Neural cell (in vitro differentiated cells): ENCODE measurements at regions not wholly inside any gene's neighbourhood (a gene's known extent, or its start where the extent isn't known, plus 50 kb on each side); places are given as distances from the start of the nearest gene placed in this dataset.

ENCODE experiments used
- H2AFZ ChIP-seq: fragments of 200-600, 300-800 bp; sonication (generic), shearing (Covaris generic); 2 replicates; pipeline ENCODE4 v1.6.0; 2014; ENCODE audit warnings: low read depth, mild to moderate bottlenecking, antibody characterized with exemption, low read length, moderate library complexity
- H3F3A ChIP-seq: fragments of 200-600 bp; shearing (Covaris generic); 2 replicates; pipeline ENCODE4 v1.6.1; 2016; ENCODE audit warnings: mild to moderate bottlenecking, moderate library complexity, mixed read lengths, antibody characterized with exemption, low read length; ENCODE audit not compliant: insufficient read depth, poor library complexity, severe bottlenecking
- H3K27ac ChIP-seq: fragments of 200-600, 300-800 bp; sonication (generic), shearing (Covaris generic); 2 replicates; pipeline ENCODE4 v1.5.1; 2014; ENCODE audit warnings: mild to moderate bottlenecking, low read length, moderate library complexity
- H3K27me3 ChIP-seq: fragments of 300-800, 200-600 bp; sonication (generic), shearing (Covaris generic); 2 replicates; pipeline ENCODE4 v1.6.0; 2014; ENCODE audit warnings: mild to moderate bottlenecking, low read depth, low read length, moderate library complexity; ENCODE audit not compliant: insufficient read depth
- H3K36me3 ChIP-seq: fragments of 300-800, 200-600 bp; sonication (generic), shearing (Covaris generic); 2 replicates; pipeline ENCODE4 v1.5.1; 2014; ENCODE audit warnings: mild to moderate bottlenecking, antibody characterized with exemption, low read length, moderate library complexity; ENCODE audit not compliant: insufficient read depth
- H3K4me2 ChIP-seq: fragments of 300-800, 200-600 bp; sonication (generic), shearing (Covaris generic); 2 replicates; pipeline ENCODE4 v1.6.0; 2014; ENCODE audit warnings: mild to moderate bottlenecking, low read length
- H3K4me3 ChIP-seq: fragments of 300-800, 200-600 bp; sonication (generic), shearing (Covaris generic); 2 replicates; pipeline ENCODE4 v1.5.1; 2014; ENCODE audit warnings: mild to moderate bottlenecking, low read length, moderate library complexity
- H3K79me2 ChIP-seq: fragments of 200-600 bp; shearing (Covaris generic); replicated peaks from 2 replicates; pipeline ENCODE4 v1.6.0; 2014; ENCODE audit warnings: mild to moderate bottlenecking, low read length, moderate library complexity; ENCODE audit not compliant: insufficient read depth
- H3K9ac ChIP-seq: fragments of 300-800, 200-600 bp; sonication (generic), shearing (Covaris generic); 2 replicates; pipeline ENCODE4 v1.6.1; 2016; ENCODE audit warnings: mild to moderate bottlenecking, low read length, mixed read lengths
- H3K9me2 ChIP-seq: fragments of 200-600 bp; shearing (Covaris generic); 2 replicates; pipeline ENCODE4 v1.6.1; 2016; ENCODE audit warnings: mild to moderate bottlenecking, low read length, mixed read lengths; ENCODE audit not compliant: insufficient read depth
- H3K9me3 ChIP-seq: fragments of 200-600, 300-800 bp; sonication (generic), shearing (Covaris generic); 2 replicates; pipeline ENCODE4 v1.6.1; 2016; ENCODE audit warnings: mild to moderate bottlenecking, mixed run types, low read length, moderate library complexity, mixed read lengths
- H4K20me1 ChIP-seq: fragments of 200-600 bp; shearing (Covaris generic); 2 replicates; pipeline ENCODE4 v1.6.1; 2016; ENCODE audit warnings: mild to moderate bottlenecking, mixed run types; ENCODE audit not compliant: insufficient read depth
- EP300 ChIP-seq: fragments of 450-650 bp; conservative IDR thresholded peaks from 2 replicates; pipeline ENCODE4 v1.6.1; 2014; ENCODE audit warnings: antibody characterized with exemption, mild to moderate bottlenecking, moderate library complexity; ENCODE audit not compliant: poor library complexity, severe bottlenecking
- EZH2 ChIP-seq: fragments of 200-600, 300-800 bp; shearing (Covaris generic), sonication (generic); IDR thresholded peaks from 2 replicates; pipeline ENCODE4 v1.6.1; 2014; ENCODE audit warnings: antibody characterized with exemption, low read length, borderline replicate concordance, mild to moderate bottlenecking; ENCODE audit not compliant: insufficient read depth, poor library complexity, severe bottlenecking
- MXI1 ChIP-seq: fragments of 450-650 bp; conservative IDR thresholded peaks from 2 replicates; pipeline ENCODE4 v1.6.1; 2014; ENCODE audit warnings: antibody characterized with exemption, mild to moderate bottlenecking; ENCODE audit not compliant: poor library complexity, severe bottlenecking
- POLR2AphosphoS5 ChIP-seq: IDR thresholded peaks from 2 replicates; pipeline ENCODE4 v1.6.1; 2012
- RAD21 ChIP-seq: fragments of 450-650 bp; conservative IDR thresholded peaks from 2 replicates; pipeline ENCODE4 v1.6.1; 2014; ENCODE audit warnings: antibody characterized with exemption, mild to moderate bottlenecking, moderate library complexity
- REST ChIP-seq: IDR thresholded peaks from 2 replicates; pipeline ENCODE4 v1.6.1; 2012; ENCODE audit warnings: borderline replicate concordance
- SMC3 ChIP-seq: fragments of 450-650 bp; conservative IDR thresholded peaks from 2 replicates; pipeline ENCODE4 v1.6.1; 2014; ENCODE audit warnings: antibody characterized with exemption, mild to moderate bottlenecking, moderate library complexity; ENCODE audit not compliant: poor library complexity
- TAF1 ChIP-seq: IDR thresholded peaks from 2 replicates; pipeline ENCODE4 v1.6.1; 2012; ENCODE audit warnings: low read depth
- TF ChIP-seq, protein P1 (sequence below): fragments of 450-650 bp; IDR thresholded peaks from 2 replicates; pipeline ENCODE4 v1.5.1; 2014; ENCODE audit warnings: antibody characterized with exemption, mild to moderate bottlenecking, moderate library complexity; ENCODE audit not compliant: poor library complexity, severe bottlenecking

GRCh38 chr3:170767576-170767941 lies 102.4 kb downstream of the RPL22L1 start:
- H3K27me3 ChIP-seq: no peaks in the 10 kb centered on the region
- H3K9ac ChIP-seq: no peak overlapping the region
- TF ChIP-seq, protein P1, sequence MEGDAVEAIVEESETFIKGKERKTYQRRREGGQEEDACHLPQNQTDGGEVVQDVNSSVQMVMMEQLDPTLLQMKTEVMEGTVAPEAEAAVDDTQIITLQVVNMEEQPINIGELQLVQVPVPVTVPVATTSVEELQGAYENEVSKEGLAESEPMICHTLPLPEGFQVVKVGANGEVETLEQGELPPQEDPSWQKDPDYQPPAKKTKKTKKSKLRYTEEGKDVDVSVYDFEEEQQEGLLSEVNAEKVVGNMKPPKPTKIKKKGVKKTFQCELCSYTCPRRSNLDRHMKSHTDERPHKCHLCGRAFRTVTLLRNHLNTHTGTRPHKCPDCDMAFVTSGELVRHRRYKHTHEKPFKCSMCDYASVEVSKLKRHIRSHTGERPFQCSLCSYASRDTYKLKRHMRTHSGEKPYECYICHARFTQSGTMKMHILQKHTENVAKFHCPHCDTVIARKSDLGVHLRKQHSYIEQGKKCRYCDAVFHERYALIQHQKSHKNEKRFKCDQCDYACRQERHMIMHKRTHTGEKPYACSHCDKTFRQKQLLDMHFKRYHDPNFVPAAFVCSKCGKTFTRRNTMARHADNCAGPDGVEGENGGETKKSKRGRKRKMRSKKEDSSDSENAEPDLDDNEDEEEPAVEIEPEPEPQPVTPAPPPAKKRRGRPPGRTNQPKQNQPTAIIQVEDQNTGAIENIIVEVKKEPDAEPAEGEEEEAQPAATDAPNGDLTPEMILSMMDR: no peak
- no peak for TF ChIP-seq EZH2
- no peak for TF ChIP-seq TAF1
- no peak for TF ChIP-seq MXI1
- TF ChIP-seq POLR2AphosphoS5: no peak
- no peaks in the 10 kb centered on the region for H3K36me3 ChIP-seq
- H2AFZ ChIP-seq: no peak overlapping the region
- no peaks in the 10 kb centered on the region for H3K9me2 ChIP-seq
- no peak overlapping the region for H3K27ac ChIP-seq
- no peaks in the 10 kb centered on the region for H3F3A ChIP-seq
- H3K79me2 ChIP-seq: no peaks in the 10 kb centered on the region
- no peaks in the 10 kb centered on the region for H4K20me1 ChIP-seq
- H3K9me3 ChIP-seq: no peaks in the 10 kb centered on the region
- H3K4me3 ChIP-seq: no peak overlapping the region
- no peak overlapping the region for H3K4me2 ChIP-seq

- Histone ChIP-seq H3K36me3 (no peaks in the 10 kb centered on the region), H3K27ac (no peak overlapping the region), H2AFZ (no peak overlapping the region), H4K20me1 (no peaks in the 10 kb centered on the region), H3K9me2 (no peaks in the 10 kb centered on the region), H3K4me3 (no peak overlapping the region), H3K4me2 (no peak overlapping the region), H3F3A (no peaks in the 10 kb centered on the region), H3K9me3 (no peaks in the 10 kb centered on the region), H3K9ac (no peak overlapping the region), H3K27me3 (no peaks in the 10 kb centered on the region), H3K79me2 (no peaks in the 10 kb centered on the region)
- no peak for TF ChIP-seq EZH2
- TF ChIP-seq MXI1: no peak
- TF ChIP-seq REST: no peak
- TF ChIP-seq POLR2AphosphoS5: no peak
- no peak for TF ChIP-seq EP300
- no peak for TF ChIP-seq RAD21
- TF ChIP-seq, protein P1: no peak
- no peak for TF ChIP-seq SMC3
- no peak for TF ChIP-seq TAF1
Observed at GRCh38 chr3:170766823-170767575, 103.0 kb downstream of the RPL22L1 start.
